HEK293 (cell line): ENCODE measurements at regions not wholly inside any gene's neighbourhood (a gene's known extent, or its start where the extent isn't known, plus 50 kb on each side); places are given as distances from the start of the nearest gene placed in this dataset.

Experiments used
- CTCF ChIA-PET: fragments of 350-600 bp; formaldehyde crosslinking; extraction: SDS; loops from one replicate; lab custom pipeline; 2021; ENCODE audit warnings: antibody characterized with exemption; lab: Yijun Ruan, JAX
- POLR2A ChIA-PET: fragments of 300-600 bp; formaldehyde crosslinking; extraction: SDS; loops from one replicate; lab custom pipeline; 2020; ENCODE audit warnings: antibody characterized with exemption, inconsistent platforms; lab: Yijun Ruan, JAX
- H3K27ac ChIP-seq: fragments of 200-500 bp; sonication (Bioruptor generic); 2 replicates; pipeline ENCODE4 v1.5.1; 2014; ENCODE audit warnings: low read depth, low read length, control low read depth, inconsistent platforms; ENCODE audit errors: extremely low read depth
- H3K36me3 ChIP-seq, 2 experiments: fragments of 200-500 bp in 1 of 2; sonication (Bioruptor generic) in 1 of 2; 1 replicate in 1 of 2; 2 replicates in 1 of 2; pipeline ENCODE4 v1.5.1; 2014 to 2017; ENCODE audit warnings: inconsistent platforms in 2 of 2, low read length in 2 of 2; ENCODE audit not compliant: control insufficient read depth in 2 of 2, insufficient read depth in 1 of 2
- H3K4me1 ChIP-seq: fragments of 200-500 bp; sonication (Bioruptor generic); 2 replicates; pipeline ENCODE4 v1.5.1; 2014; ENCODE audit warnings: mild to moderate bottlenecking, low read length, inconsistent platforms; ENCODE audit not compliant: control insufficient read depth, insufficient read depth
- H3K4me3 ChIP-seq: 2 replicates; pipeline ENCODE4 v1.5.1; 2011; ENCODE audit warnings: low read depth, mild to moderate bottlenecking, control low read depth, low read length, moderate library complexity
- H3K9me3 ChIP-seq: fragments of 200-500 bp; sonication (Bioruptor generic); 2 replicates; pipeline ENCODE4 v1.5.1; 2014; ENCODE audit warnings: low read depth, low read length, inconsistent platforms; ENCODE audit not compliant: control insufficient read depth, insufficient read depth
- AEBP2 ChIP-seq: fragments of 450-650 bp; formaldehyde crosslinking; IDR thresholded peaks from 2 replicates; pipeline ENCODE4 v1.5.1; 2016; ENCODE audit warnings: missing biosample characterization, missing genetic modification characterization, borderline replicate concordance
- GFI1B ChIP-seq: fragments of 450-650 bp; formaldehyde crosslinking; IDR thresholded peaks from 2 replicates; pipeline ENCODE4 v1.5.1; 2016; ENCODE audit warnings: missing biosample characterization, missing genetic modification characterization
- GLI2 ChIP-seq: fragments of 450-650 bp; formaldehyde crosslinking; IDR thresholded peaks from 2 replicates; pipeline ENCODE4; 2017; ENCODE audit warnings: missing biosample characterization, missing genetic modification characterization, low read depth, borderline replicate concordance
- GLI4 ChIP-seq: fragments of 450-650 bp; formaldehyde crosslinking; IDR thresholded peaks from 2 replicates; pipeline ENCODE4 v1.5.1; 2016; ENCODE audit warnings: missing biosample characterization, missing genetic modification characterization
- KLF9 ChIP-seq: fragments of 450-650 bp; formaldehyde crosslinking; IDR thresholded peaks from 2 replicates; pipeline ENCODE4 v1.5.1; 2016; ENCODE audit warnings: missing biosample characterization, missing genetic modification characterization, low read depth
- SALL2 ChIP-seq: fragments of 450-650 bp; formaldehyde crosslinking; IDR thresholded peaks from 2 replicates; pipeline ENCODE4 v1.5.0; 2017; ENCODE audit warnings: missing biosample characterization, mild to moderate bottlenecking, missing genetic modification characterization, borderline replicate concordance
- SETDB1 ChIP-seq: IDR thresholded peaks from one replicate; pipeline ENCODE4 v1.6.1; 2017; ENCODE audit warnings: mild to moderate bottlenecking, low read length, moderate library complexity, mixed read lengths; ENCODE audit not compliant: insufficient read length
- SP3 ChIP-seq: fragments of 450-650 bp; formaldehyde crosslinking; IDR thresholded peaks from 2 replicates; pipeline ENCODE4 v1.5.1; 2016; ENCODE audit warnings: missing biosample characterization, missing genetic modification characterization
- SP7 ChIP-seq: fragments of 450-650 bp; formaldehyde crosslinking; IDR thresholded peaks from 2 replicates; pipeline ENCODE4 v1.5.1; 2016; ENCODE audit warnings: missing biosample characterization, missing genetic modification characterization
- YY1 ChIP-seq: fragments of 450-650 bp; formaldehyde crosslinking; IDR thresholded peaks from 2 replicates; pipeline ENCODE4 v1.5.1; 2018; ENCODE audit warnings: missing biosample characterization, missing genetic modification characterization
- ZBTB8A ChIP-seq: fragments of 450-650 bp; formaldehyde crosslinking; IDR thresholded peaks from 2 replicates; pipeline ENCODE4 v1.5.1; 2016; ENCODE audit warnings: missing biosample characterization, missing genetic modification characterization
- ZFP69B ChIP-seq: fragments of 450-650 bp; formaldehyde crosslinking; IDR thresholded peaks from 2 replicates; pipeline ENCODE4 v1.5.1; 2016; ENCODE audit warnings: missing biosample characterization, missing genetic modification characterization
- ZNF146 ChIP-seq: fragments of 450-650 bp; formaldehyde crosslinking; IDR thresholded peaks from 2 replicates; pipeline ENCODE4 v1.5.1; 2016; ENCODE audit warnings: missing biosample characterization, missing genetic modification characterization
- ZNF174 ChIP-seq: fragments of 450-650 bp; formaldehyde crosslinking; IDR thresholded peaks from 2 replicates; pipeline ENCODE4 v1.5.0; 2017; ENCODE audit warnings: missing biosample characterization, mild to moderate bottlenecking, missing genetic modification characterization
- ZNF184 ChIP-seq: fragments of 450-650 bp; IDR thresholded peaks from 2 replicates; pipeline ENCODE4 v1.5.1; 2018; ENCODE audit warnings: missing biosample characterization, mild to moderate bottlenecking, missing genetic modification characterization
- ZNF24 ChIP-seq: fragments of 450-650 bp; formaldehyde crosslinking; IDR thresholded peaks from 2 replicates; pipeline ENCODE4 v1.5.1; 2016; ENCODE audit warnings: missing biosample characterization, missing genetic modification characterization
- ZNF248 ChIP-seq: fragments of 450-650 bp; formaldehyde crosslinking; IDR thresholded peaks from 2 replicates; pipeline ENCODE4 v1.5.1; 2017; ENCODE audit warnings: missing biosample characterization, missing genetic modification characterization
- ZNF26 ChIP-seq: fragments of 450-650 bp; formaldehyde crosslinking; IDR thresholded peaks from 2 replicates; pipeline ENCODE4 v1.5.1; 2016; ENCODE audit warnings: missing biosample characterization, missing genetic modification characterization
- ZNF514 ChIP-seq: fragments of 450-650 bp; formaldehyde crosslinking; IDR thresholded peaks from 2 replicates; pipeline ENCODE4 v1.5.1; 2016; ENCODE audit warnings: missing biosample characterization, missing genetic modification characterization
- ZNF530 ChIP-seq: fragments of 450-650 bp; formaldehyde crosslinking; IDR thresholded peaks from 2 replicates; pipeline ENCODE4 v1.5.1; 2016; ENCODE audit warnings: low read depth, missing biosample characterization, missing genetic modification characterization
- ZNF664 ChIP-seq: fragments of 450-650 bp; formaldehyde crosslinking; IDR thresholded peaks from 2 replicates; pipeline ENCODE4 v1.5.1; 2016; ENCODE audit warnings: missing biosample characterization, missing genetic modification characterization
- ZNF670 ChIP-seq: fragments of 450-650 bp; formaldehyde crosslinking; IDR thresholded peaks from 2 replicates; pipeline ENCODE4 v1.5.1; 2016; ENCODE audit warnings: missing biosample characterization, missing genetic modification characterization, low read depth
- ZNF692 ChIP-seq: fragments of 450-650 bp; formaldehyde crosslinking; IDR thresholded peaks from 2 replicates; pipeline ENCODE4 v1.5.1; 2016; ENCODE audit warnings: missing biosample characterization, missing genetic modification characterization
- ZNF777 ChIP-seq: fragments of 450-650 bp; formaldehyde crosslinking; IDR thresholded peaks from 2 replicates; pipeline ENCODE4 v1.5.1; 2017; ENCODE audit warnings: missing biosample characterization, missing genetic modification characterization, borderline replicate concordance
- ZNF837 ChIP-seq: fragments of 450-650 bp; formaldehyde crosslinking; IDR thresholded peaks from 2 replicates; pipeline ENCODE4 v1.5.1; 2016; ENCODE audit warnings: missing biosample characterization, missing genetic modification characterization
- ZSCAN16 ChIP-seq: fragments of 450-650 bp; formaldehyde crosslinking; IDR thresholded peaks from 2 replicates; pipeline ENCODE4 v1.5.1; 2016; ENCODE audit warnings: missing biosample characterization, missing genetic modification characterization
- TF ChIP-seq, protein P1 (sequence below): fragments of 450-650 bp; formaldehyde crosslinking; IDR thresholded peaks from 2 replicates; pipeline ENCODE4 v1.5.1; 2016; ENCODE audit warnings: missing biosample characterization, missing genetic modification characterization
- TF ChIP-seq, protein P2 (sequence below): fragments of 450-650 bp; formaldehyde crosslinking; IDR thresholded peaks from 2 replicates; pipeline ENCODE4 v1.5.1; 2016; ENCODE audit warnings: missing biosample characterization, missing genetic modification characterization
- TF ChIP-seq, protein P3 (sequence below): fragments of 450-650 bp; formaldehyde crosslinking; IDR thresholded peaks from 2 replicates; pipeline ENCODE4 v1.5.1; 2016; ENCODE audit warnings: missing biosample characterization, missing genetic modification characterization

DNA sequence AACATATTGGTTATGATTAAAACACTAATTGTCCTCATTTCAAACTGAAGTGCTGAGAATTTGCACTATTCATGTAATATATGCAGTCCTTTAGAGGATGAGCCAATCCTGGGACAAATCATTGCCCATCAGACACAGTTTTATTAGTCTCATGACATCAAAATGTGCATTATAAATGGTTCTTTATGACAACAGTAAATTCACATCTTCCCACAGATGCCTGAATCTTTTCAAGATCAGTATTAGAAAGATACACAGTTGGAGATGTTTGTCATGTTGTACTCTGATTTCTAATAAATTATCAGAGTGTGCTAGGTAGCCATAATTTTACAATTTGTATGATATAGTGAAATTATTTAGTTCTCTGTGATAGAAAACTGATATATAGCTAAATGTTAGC is 813.5 kb downstream of the FAM181B start:
- Histone ChIP-seq H3K27ac (no peak overlapping the region), H3K9me3 (no peaks in the 10 kb centered on the region), H3K4me1 (no peaks in the 10 kb centered on the region), H3K4me3 (no peak overlapping the region), H3K36me3 (no peaks in the 10 kb centered on the region)
- POLR2A ChIA-PET = no interaction called here
- no peak for TF ChIP-seq ZNF530 (tag by site-specific recombination)
- TF ChIP-seq, protein P1, sequence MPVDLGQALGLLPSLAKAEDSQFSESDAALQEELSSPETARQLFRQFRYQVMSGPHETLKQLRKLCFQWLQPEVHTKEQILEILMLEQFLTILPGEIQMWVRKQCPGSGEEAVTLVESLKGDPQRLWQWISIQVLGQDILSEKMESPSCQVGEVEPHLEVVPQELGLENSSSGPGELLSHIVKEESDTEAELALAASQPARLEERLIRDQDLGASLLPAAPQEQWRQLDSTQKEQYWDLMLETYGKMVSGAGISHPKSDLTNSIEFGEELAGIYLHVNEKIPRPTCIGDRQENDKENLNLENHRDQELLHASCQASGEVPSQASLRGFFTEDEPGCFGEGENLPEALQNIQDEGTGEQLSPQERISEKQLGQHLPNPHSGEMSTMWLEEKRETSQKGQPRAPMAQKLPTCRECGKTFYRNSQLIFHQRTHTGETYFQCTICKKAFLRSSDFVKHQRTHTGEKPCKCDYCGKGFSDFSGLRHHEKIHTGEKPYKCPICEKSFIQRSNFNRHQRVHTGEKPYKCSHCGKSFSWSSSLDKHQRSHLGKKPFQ (tag by site-specific recombination) = no peak
- no peak for TF ChIP-seq GFI1B
- no peak for TF ChIP-seq ZBTB8A (tag by site-specific recombination)
- no peak for TF ChIP-seq YY1 (tag by site-specific recombination)
- TF ChIP-seq, protein P2, sequence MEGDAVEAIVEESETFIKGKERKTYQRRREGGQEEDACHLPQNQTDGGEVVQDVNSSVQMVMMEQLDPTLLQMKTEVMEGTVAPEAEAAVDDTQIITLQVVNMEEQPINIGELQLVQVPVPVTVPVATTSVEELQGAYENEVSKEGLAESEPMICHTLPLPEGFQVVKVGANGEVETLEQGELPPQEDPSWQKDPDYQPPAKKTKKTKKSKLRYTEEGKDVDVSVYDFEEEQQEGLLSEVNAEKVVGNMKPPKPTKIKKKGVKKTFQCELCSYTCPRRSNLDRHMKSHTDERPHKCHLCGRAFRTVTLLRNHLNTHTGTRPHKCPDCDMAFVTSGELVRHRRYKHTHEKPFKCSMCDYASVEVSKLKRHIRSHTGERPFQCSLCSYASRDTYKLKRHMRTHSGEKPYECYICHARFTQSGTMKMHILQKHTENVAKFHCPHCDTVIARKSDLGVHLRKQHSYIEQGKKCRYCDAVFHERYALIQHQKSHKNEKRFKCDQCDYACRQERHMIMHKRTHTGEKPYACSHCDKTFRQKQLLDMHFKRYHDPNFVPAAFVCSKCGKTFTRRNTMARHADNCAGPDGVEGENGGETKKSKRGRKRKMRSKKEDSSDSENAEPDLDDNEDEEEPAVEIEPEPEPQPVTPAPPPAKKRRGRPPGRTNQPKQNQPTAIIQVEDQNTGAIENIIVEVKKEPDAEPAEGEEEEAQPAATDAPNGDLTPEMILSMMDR (tag by site-specific recombination) = no peak
- TF ChIP-seq ZNF692 (tag by site-specific recombination) = no peak
- no peak for TF ChIP-seq GLI4 (tag by site-specific recombination)
- no peak for TF ChIP-seq ZNF248 (tag by site-specific recombination)
- no peak for TF ChIP-seq ZNF670 (tag by site-specific recombination)
- no peak for TF ChIP-seq ZNF514 (tag by site-specific recombination)
- TF ChIP-seq ZNF174 (tag by site-specific recombination) = no peak
- no peak for TF ChIP-seq KLF9 (tag by site-specific recombination)
- no peak for TF ChIP-seq ZNF26 (tag by site-specific recombination)
- TF ChIP-seq AEBP2 (tag by site-specific recombination) = no peak
- TF ChIP-seq ZSCAN16 (tag by site-specific recombination) = no peak
- CTCF ChIA-PET = no interaction called here

GRCh38 chr11:81916451-81916850 is 817.2 kb downstream of the FAM181B start:
- Histone ChIP-seq H3K4me3 (no peak overlapping the region), H3K27ac (no peak overlapping the region), H3K9me3 (no peaks in the 10 kb centered on the region), H3K36me3 (no peaks in the 10 kb centered on the region), H3K4me1 (no peaks in the 10 kb centered on the region)
- POLR2A ChIA-PET = no interaction called here
- CTCF ChIA-PET = no interaction called here
- TF ChIP-seq GLI2 (tag by site-specific recombination) = no peak
- no peak for TF ChIP-seq SETDB1
- TF ChIP-seq, protein P3, sequence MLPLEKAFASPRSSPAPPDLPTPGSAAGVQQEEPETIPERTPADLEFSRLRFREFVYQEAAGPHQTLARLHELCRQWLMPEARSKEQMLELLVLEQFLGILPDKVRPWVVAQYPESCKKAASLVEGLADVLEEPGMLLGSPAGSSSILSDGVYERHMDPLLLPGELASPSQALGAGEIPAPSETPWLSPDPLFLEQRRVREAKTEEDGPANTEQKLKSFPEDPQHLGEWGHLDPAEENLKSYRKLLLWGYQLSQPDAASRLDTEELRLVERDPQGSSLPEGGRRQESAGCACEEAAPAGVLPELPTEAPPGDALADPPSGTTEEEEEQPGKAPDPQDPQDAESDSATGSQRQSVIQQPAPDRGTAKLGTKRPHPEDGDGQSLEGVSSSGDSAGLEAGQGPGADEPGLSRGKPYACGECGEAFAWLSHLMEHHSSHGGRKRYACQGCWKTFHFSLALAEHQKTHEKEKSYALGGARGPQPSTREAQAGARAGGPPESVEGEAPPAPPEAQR = no peak
- TF ChIP-seq ZNF837 (tag by site-specific recombination) = no peak
- no peak for TF ChIP-seq KLF9 (tag by site-specific recombination)
- TF ChIP-seq SALL2 (tag by site-specific recombination) = no peak
- TF ChIP-seq ZNF777 = no peak
- no peak for TF ChIP-seq ZNF146 (tag by site-specific recombination)
- no peak for TF ChIP-seq SP7 (tag by site-specific recombination)
- TF ChIP-seq ZNF184 (tag by site-specific recombination) = no peak
- TF ChIP-seq ZFP69B (tag by site-specific recombination) = no peak
- no peak for TF ChIP-seq ZNF24
- no peak for TF ChIP-seq ZNF664 (tag by site-specific recombination)
- no peak for TF ChIP-seq SP3 (tag by site-specific recombination)
